ENCODE measurements at regions not wholly inside any gene's neighbourhood (a gene's known extent, or its start where the extent isn't known, plus 50 kb on each side); places are given as distances from the start of the nearest gene placed in this dataset.
"Not testable (repeated sequence)": the region's sequence is repeated elsewhere in the genome, so short reads cannot be mapped to it uniquely, and the experiment has no call there.

DNA sequence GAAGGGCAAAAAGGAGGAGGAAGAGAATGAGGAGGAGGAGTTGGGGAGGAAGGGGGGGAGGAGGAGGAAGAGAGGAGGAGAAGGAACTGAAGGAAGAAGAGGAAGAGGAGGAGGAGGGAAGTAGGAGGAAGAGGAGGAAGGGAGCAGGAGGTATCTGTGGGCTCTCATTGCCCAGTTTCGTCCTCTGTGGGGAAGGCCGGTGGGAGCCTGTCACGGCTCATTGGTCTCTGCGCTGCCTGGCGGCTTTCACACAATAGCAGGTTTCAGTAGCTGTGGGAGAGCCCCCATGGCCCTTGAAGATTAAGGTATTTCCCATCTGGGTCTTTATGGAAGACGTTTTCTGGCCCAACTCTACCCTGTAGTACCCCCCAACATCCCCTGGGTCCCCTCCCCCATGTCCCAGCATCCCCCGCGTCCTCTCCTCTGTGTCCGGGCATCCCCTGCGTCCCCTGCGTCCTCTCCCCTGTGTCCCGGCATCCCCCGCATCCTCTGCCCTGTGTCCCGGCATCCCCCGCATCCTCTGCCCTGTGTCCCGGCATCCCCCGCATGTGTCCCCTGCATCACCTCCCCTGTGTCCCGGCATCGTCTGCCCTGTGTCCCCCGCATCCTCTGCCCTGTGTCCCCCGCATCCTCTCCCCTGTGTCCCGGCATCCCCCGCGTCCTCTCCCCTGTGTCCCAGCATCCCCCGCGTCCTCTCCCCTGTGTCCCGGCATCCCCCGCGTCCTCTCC is 278.2 kb upstream of the SFSWAP start:
- no peak for DNase-seq
- H3K27ac ChIP-seq = no peak overlapping the region
- H3K4me3 ChIP-seq (ENCODE audit: low read depth, low read length) = no peak overlapping the region
- H3K36me3 ChIP-seq (replicated peaks) = no peaks in the 10 kb centered on the region
- TF ChIP-seq, protein P1, sequence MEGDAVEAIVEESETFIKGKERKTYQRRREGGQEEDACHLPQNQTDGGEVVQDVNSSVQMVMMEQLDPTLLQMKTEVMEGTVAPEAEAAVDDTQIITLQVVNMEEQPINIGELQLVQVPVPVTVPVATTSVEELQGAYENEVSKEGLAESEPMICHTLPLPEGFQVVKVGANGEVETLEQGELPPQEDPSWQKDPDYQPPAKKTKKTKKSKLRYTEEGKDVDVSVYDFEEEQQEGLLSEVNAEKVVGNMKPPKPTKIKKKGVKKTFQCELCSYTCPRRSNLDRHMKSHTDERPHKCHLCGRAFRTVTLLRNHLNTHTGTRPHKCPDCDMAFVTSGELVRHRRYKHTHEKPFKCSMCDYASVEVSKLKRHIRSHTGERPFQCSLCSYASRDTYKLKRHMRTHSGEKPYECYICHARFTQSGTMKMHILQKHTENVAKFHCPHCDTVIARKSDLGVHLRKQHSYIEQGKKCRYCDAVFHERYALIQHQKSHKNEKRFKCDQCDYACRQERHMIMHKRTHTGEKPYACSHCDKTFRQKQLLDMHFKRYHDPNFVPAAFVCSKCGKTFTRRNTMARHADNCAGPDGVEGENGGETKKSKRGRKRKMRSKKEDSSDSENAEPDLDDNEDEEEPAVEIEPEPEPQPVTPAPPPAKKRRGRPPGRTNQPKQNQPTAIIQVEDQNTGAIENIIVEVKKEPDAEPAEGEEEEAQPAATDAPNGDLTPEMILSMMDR (IDR thresholded peaks at IDR 0.05; ENCODE audit: low read depth, low read length, missing control alignments) = no peak
- in situ Hi-C loops (cut with HindIII; ENCODE audit: low pct_ligation_motif_present, low sequenced_read_pairs) = no loop called here
- H3K27me3 ChIP-seq (replicated peaks) = no peaks in the 10 kb centered on the region

DNA sequence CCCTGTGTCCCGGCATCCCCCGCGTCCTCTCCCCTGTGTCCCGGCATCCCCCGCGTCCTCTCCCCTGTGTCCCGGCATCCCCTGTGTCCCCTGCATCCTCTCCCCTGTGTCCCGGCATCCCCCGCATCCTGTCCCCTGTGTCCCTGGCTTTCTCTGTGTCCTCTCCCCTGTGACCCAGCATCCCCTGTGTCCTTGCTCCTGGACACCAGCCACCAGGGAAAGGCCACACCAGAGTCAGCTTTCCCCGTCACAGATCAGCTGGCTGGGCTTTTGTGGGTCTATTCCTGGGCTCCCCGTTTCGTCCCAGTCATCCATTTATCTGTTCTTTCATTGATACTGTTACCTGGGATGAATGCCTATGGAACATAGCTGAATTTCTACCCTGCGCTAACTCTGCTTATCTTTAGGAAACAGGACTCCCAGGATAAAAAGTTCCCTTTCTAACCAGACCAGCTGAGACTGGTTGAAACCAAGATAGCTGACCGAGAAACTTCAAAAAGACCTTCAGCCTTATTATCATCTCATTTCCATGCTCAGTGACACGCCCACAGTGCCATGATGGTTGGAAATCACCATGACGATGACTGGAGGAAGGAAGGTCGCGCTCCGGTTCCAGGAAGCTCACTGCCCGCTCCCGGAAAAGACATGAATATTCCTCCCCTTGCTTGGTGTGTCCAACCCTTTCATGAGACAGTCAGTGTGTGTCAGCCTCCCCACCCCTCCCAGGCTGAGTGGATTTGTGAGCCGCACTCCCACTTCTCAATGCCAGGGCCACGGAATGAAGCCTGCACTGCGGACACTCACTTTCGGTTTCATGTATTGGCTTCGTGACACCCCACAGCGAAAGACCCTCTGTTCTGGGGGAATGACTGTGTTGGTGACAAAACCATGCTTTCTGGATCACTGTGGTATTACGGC is 276.4 kb upstream of the SFSWAP start:
- no peaks in the 10 kb centered on the region for H3K27me3 ChIP-seq (replicated peaks)
- in situ Hi-C loops (cut with HindIII; ENCODE audit: low pct_ligation_motif_present, low sequenced_read_pairs) = no loop called here
- TF ChIP-seq, protein P1 (IDR thresholded peaks at IDR 0.05; ENCODE audit: low read depth, low read length, missing control alignments) = no peak
- H3K36me3 ChIP-seq (replicated peaks) = no peaks in the 10 kb centered on the region
- H3K4me3 ChIP-seq (ENCODE audit: low read depth, low read length) = no peak overlapping the region
- H3K27ac ChIP-seq = no peak overlapping the region
- DNase-seq = no peak

DNA sequence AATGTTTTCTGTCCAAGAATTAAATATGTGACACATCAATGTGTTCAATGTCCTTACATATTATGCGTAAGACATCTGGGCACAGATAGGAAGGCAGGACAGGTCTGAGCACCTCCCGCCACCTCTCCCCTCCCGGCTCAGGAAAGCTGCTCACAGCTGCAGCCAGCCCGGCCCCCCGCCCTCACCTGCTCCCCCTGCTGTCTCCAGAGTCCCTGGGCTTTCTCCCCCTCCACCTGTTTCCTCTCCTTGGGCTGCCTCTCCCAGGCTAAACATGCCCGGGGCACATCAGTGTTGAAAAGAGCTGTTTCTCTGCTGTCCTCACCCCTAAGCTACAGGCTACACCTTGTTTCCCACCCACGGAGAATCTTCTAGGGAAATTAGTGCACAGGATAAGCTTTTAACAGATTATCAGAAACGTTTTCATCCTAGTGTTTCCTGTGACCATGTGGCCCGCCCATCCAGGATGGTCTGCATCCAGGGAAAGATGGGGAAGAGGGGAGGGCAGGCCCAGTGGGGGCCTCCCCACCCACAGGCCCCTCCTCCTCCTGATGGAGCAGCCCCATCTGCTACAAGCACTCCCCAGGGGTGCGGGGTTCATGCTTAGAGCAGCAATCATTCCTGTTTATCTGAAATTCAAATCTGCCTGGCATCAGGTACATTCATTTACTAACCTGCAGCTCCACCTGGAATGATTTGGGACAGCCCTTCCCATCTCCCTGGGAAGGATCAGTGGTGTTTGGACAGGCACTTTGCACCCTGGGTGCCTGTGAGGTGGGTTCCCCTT is 273.8 kb upstream of the SFSWAP start:
- H3K27me3 ChIP-seq (replicated peaks) = no peaks in the 10 kb centered on the region
- in situ Hi-C loops (cut with HindIII; ENCODE audit: low pct_ligation_motif_present, low sequenced_read_pairs) = no loop called here
- no peak overlapping the region for H3K4me3 ChIP-seq (ENCODE audit: low read depth, low read length)
- H3K27ac ChIP-seq = no peak overlapping the region
- TF ChIP-seq, protein P1 (IDR thresholded peaks at IDR 0.05; ENCODE audit: low read depth, low read length, missing control alignments) = no peak
- no peak for DNase-seq
- no peaks in the 10 kb centered on the region for H3K36me3 ChIP-seq (replicated peaks)

DNA sequence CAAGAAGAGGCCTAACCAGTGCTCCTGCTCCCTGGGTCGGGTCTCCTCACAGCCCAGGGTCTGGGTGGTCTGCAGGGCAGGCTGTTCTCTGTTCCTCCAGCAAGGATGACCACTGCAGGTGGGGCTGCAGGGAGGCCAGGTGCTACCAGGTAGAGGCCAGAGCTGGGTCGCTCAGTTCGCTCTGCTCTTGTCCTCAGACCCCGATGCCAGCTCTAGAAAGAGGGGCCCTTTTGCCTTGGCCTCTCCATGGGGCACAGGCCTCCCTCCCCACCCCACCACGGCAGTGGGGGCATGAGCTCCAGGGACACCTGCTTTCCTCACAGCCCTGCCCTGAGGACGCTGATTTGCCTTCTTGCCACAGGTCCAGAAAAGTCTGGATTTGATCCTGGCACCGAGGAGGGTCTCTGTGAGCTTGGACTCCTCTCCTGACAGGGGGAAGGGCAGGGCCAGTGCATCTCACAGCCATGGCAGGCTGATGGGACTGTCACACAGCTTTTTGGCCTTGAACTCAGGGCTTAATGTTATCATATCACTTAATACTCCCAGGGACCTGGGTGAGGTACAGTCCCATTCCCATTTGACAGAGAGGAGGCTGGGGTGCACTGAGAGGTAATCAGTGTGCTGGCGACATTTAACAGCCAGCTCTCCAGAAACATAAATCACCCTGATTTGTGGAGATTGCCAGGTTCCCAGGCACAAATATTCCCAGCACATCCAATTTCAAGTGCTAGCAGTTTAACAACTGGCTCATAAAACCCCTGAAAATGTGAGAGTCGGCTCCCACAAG is 273.0 kb upstream of the SFSWAP start:
- Histone ChIP-seq H3K27me3 (replicated peaks) (no peaks in the 10 kb centered on the region), H3K4me3 (ENCODE audit: low read depth, low read length) (no peak overlapping the region), H3K36me3 (replicated peaks) (no peaks in the 10 kb centered on the region), H3K27ac (no peak overlapping the region)
- no peak for DNase-seq
- in situ Hi-C loops (cut with HindIII; ENCODE audit: low pct_ligation_motif_present, low sequenced_read_pairs) = no loop called here
- TF ChIP-seq, protein P1 (IDR thresholded peaks at IDR 0.05; ENCODE audit: low read depth, low read length, missing control alignments) = no peak

DNA sequence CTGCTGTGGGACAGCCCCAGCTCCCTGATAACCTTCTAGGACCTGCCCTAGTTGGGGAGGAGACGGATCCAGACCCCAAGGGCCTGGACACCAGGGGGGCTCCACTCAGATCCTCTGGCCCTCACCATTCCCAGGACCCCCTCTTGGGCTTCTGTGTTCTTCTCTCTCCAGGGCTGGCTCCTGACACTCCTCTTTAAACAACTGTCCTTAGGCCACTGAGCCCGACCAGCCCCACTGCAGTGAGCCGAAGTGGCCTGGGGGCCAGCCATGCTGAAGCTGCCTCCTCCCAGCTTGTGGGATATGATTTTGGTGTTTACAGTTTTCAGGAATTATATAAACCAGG is 272.4 kb upstream of the SFSWAP start:
- H3K27ac ChIP-seq; in situ Hi-C loops (cut with HindIII; ENCODE audit: low pct_ligation_motif_present, low sequenced_read_pairs); H3K4me3 ChIP-seq (ENCODE audit: low read depth, low read length); H3K27me3 ChIP-seq (replicated peaks); H3K36me3 ChIP-seq (replicated peaks); DNase-seq: not testable (repeated sequence)

Measured in brain microvascular endothelial cell (primary cell).